ENCODE measurements at regions not wholly inside any gene's neighbourhood (a gene's known extent, or its start where the extent isn't known, plus 50 kb on each side); places are given as distances from the start of the nearest gene placed in this dataset.

DNA sequence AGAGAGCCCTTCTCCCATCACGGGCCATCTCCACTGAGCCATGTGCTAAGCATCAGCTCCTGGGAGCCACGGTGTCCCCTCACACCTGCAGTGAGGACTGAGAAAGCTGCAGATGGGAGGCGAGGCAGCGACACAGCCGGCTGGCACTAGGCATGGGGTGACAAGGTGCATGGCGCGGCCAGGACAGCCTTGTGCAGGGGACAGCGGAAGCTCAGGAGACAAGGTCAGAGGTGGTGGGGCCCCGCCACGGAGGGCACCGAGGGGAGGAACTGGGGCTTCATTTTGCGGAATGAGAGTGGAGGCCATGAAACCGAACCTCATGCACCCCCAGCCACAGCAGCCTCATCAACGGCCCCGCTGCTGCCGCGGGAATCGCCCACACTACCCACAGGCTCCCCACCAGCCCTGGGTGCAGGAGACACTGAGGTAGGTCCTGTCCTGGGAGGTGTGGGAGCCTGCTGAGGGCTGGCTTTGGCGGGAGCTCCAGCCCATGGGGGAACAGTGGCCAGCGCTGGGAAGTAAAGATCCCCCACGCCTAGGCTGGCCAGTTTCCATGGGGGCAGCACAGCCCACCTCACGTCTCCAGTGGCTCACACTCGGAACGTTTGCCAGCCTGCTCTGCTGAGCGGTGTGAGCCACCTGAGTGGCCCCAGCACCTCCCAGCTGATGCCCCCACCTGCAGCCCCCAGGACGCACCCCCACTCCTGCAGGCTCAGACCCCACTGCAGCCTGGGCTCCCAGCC, 71.2 kb upstream of the INSIG1 start:
- Histone ChIP-seq H3K9ac (ENCODE audit: insufficient read length) (no peak overlapping the region), H3K27ac (no peak overlapping the region), H3K4me3 (no peak overlapping the region), H3K9me3 (ENCODE audit: low read depth, low read length) (no peaks in the 10 kb centered on the region), H3K36me3 (ENCODE audit: insufficient read depth, low read length) (no peaks in the 10 kb centered on the region)
- TF ChIP-seq EZH2 (IDR thresholded peaks at IDR 0.05) (no peak), FOXP2 (optimal IDR thresholded peaks at IDR 0.05; ENCODE audit: control extremely low read depth, extremely low read length, insufficient read depth) (no peak), POLR2AphosphoS5 (IDR thresholded peaks at IDR 0.05; ENCODE audit: borderline replicate concordance, low read depth, low read length) (no peak)
- DNase-seq (ENCODE audit: low read depth, low spot score): no peak

DNA sequence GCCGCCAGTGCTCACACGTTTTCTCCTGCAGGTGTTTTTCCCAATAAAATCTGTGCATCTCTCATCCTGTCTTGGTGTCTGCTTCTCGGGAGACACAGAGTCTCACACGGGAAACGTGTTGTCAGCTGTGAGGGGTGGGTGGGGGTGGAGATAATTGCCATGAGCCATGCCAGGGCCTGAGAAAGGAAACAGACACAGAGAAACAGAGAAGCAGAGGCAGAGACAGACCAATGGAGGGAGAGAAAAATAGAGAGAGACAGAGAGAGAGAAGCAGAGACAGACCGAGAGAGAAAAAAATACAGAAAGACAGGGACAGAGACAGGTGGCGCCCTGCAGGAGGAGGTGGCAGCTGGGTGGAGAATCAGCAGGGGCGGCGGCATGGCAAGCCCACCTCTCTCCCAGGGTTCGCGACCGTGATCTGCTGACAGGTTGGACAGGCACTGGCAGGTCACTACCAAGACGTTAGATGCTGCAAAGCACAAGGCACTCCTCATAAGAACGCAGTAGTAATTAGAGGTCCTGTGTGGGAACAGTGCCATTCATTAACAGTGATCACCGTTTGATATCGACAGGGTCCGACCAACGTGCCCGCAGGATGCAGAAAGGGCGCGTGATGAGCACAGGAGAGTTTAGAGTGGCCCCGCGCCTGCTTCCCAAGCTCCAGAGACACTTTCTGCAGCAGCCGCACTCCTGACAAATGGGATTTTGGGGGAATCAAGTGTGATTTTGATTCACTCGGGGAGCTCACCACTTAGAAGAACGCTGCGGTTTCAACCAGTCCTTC, 70.5 kb upstream of the INSIG1 start:
- Histone ChIP-seq H3K9ac (ENCODE audit: insufficient read length) (no peak overlapping the region), H3K9me3 (ENCODE audit: low read depth, low read length) (no peaks in the 10 kb centered on the region), H3K4me3 (no peak overlapping the region), H3K27ac (no peak overlapping the region), H3K36me3 (ENCODE audit: insufficient read depth, low read length) (no peaks in the 10 kb centered on the region)
- TF ChIP-seq FOXP2 (optimal IDR thresholded peaks at IDR 0.05; ENCODE audit: control extremely low read depth, extremely low read length, insufficient read depth) (no peak), POLR2AphosphoS5 (IDR thresholded peaks at IDR 0.05; ENCODE audit: borderline replicate concordance, low read depth, low read length) (no peak), EZH2 (IDR thresholded peaks at IDR 0.05) (no peak)
- DNase-seq (ENCODE audit: low read depth, low spot score): no peak

DNA sequence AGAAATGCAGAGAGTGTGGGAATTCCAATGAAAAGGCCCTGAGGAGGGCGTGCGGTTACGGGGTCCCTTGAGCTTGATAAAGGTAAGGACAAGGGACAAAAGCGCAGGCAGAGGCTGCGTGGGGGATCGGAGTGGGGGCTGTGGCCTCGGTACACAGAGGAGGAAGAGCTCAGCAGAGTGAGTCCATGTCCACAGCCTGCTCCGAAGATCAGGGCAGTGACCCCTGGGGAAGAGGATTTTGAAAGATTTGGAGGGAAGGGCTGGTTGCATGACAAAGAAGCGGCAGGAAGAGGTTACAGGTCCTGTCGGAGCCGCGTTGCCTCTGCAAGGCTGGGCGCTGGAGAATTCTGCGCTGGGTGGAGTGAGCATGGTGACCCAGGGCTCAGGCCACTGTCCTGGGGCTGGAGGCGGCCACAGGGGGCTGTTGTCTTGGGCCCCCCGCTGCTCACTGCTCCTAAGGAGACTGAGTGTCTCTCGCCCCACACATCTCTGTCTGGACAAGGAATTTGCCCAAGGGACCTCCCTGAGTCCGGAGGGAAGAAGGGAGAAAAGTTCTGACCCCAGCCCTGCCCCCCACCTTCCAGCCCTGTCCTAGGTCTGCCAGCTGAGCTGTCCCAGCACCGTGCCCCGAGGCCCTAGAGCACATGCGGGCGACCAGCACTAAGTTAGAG, 69.8 kb upstream of the INSIG1 start:
- Histone ChIP-seq H3K4me3 (no peak overlapping the region), H3K9ac (ENCODE audit: insufficient read length) (no peak overlapping the region), H3K9me3 (ENCODE audit: low read depth, low read length) (no peaks in the 10 kb centered on the region), H3K36me3 (ENCODE audit: insufficient read depth, low read length) (no peaks in the 10 kb centered on the region), H3K27ac (no peak overlapping the region)
- DNase-seq (ENCODE audit: low read depth, low spot score): no peak
- TF ChIP-seq EZH2 (IDR thresholded peaks at IDR 0.05) (no peak), FOXP2 (optimal IDR thresholded peaks at IDR 0.05; ENCODE audit: control extremely low read depth, extremely low read length, insufficient read depth) (no peak), POLR2AphosphoS5 (IDR thresholded peaks at IDR 0.05; ENCODE audit: borderline replicate concordance, low read depth, low read length) (no peak)

DNA sequence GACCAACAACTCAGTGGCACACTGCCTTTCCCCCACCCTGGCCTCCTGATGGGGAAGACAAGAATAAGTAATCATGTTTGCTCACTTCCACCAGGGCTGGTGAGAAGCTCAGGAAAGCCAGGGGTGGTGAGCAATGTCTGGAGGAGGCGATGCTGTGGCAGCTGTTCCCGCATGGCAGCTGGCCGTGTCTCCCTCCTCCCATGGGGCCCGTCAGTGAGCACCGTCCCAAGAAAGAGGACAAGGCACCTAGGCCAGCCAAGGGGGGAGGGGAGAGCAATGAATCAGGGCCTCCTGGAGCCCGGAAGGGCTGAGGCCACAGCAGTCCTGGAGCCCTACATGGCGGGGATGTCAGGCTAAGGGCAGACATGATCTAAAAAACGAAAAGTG, 69.2 kb upstream of the INSIG1 start:
- Histone ChIP-seq H3K4me3 (no peak overlapping the region), H3K27ac (no peak overlapping the region), H3K9ac (ENCODE audit: insufficient read length) (no peak overlapping the region), H3K9me3 (ENCODE audit: low read depth, low read length) (no peaks in the 10 kb centered on the region), H3K36me3 (ENCODE audit: insufficient read depth, low read length) (no peaks in the 10 kb centered on the region)
- DNase-seq (ENCODE audit: low read depth, low spot score): no peak
- TF ChIP-seq FOXP2 (optimal IDR thresholded peaks at IDR 0.05; ENCODE audit: control extremely low read depth, extremely low read length, insufficient read depth) (no peak), POLR2AphosphoS5 (IDR thresholded peaks at IDR 0.05; ENCODE audit: borderline replicate concordance, low read depth, low read length) (no peak), EZH2 (IDR thresholded peaks at IDR 0.05) (no peak)

DNA sequence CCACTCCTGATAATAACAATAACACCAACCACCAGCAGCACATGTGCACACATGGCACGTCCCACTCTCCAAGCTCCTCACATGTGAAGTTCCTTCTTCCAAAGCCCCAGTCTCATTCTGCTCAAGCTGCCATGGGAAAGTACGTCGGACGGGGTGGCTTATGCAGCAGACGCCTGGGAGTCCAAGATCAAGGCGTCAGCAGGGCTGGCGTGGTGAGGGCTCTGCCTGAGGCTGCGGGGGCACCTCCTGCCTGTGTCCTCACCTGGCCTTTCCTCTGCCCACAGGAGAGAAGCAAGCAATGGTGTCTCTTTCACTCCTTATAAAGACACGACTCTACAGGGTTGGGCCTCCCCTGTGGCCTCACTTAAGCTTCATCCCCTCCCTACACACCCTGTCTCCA, 68.8 kb upstream of the INSIG1 start:
- H3K36me3 ChIP-seq (ENCODE audit: insufficient read depth, low read length): no peaks in the 10 kb centered on the region
- no peak overlapping the region for H3K4me3 ChIP-seq
- DNase-seq (ENCODE audit: low read depth, low spot score): no peak
- TF ChIP-seq EZH2 (IDR thresholded peaks at IDR 0.05) (no peak), POLR2AphosphoS5 (IDR thresholded peaks at IDR 0.05; ENCODE audit: borderline replicate concordance, low read depth, low read length) (no peak), FOXP2 (optimal IDR thresholded peaks at IDR 0.05; ENCODE audit: control extremely low read depth, extremely low read length, insufficient read depth) (no peak)
- H3K27ac ChIP-seq: no peak overlapping the region
- H3K9me3 ChIP-seq (ENCODE audit: low read depth, low read length): no peaks in the 10 kb centered on the region
- H3K9ac ChIP-seq (ENCODE audit: insufficient read length): no peak overlapping the region

DNA sequence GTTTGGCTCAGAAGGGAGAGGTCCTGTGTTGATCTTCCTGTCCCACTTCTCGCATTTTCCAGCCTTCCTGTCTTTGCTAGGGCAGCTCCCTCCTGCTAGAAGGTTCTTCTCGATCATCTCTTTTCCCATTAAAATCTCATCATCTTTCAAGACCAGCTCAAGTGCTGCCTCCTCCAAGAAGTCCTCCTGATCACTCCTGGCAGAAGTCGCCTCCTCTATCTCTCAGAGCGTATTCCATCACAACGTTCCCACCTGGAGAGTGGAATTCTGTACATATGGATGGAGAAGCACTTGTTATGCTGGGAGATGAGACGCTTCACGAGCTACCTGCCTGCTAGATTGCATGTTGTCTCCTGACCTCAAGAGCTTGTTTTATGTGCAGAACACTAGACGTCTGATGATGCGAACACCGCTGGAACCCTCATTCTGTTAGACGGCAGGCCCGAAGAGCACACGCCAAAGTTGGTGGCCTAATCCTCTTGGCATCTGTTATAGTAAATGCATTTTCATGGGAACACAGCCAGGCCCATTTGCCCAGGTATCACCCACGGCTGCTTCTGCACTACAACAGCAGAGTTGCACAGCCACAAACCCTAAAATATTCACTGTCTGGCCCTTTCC, 68.0 kb upstream of the INSIG1 start:
- no peak for TF ChIP-seq POLR2AphosphoS5 (IDR thresholded peaks at IDR 0.05; ENCODE audit: borderline replicate concordance, low read depth, low read length)
- TF ChIP-seq FOXP2 (optimal IDR thresholded peaks at IDR 0.05; ENCODE audit: control extremely low read depth, extremely low read length, insufficient read depth): no peak
- no peak for TF ChIP-seq EZH2 (IDR thresholded peaks at IDR 0.05)
- no peak for DNase-seq (ENCODE audit: low read depth, low spot score)
- no peak overlapping the region for H3K9ac ChIP-seq (ENCODE audit: insufficient read length)

DNA sequence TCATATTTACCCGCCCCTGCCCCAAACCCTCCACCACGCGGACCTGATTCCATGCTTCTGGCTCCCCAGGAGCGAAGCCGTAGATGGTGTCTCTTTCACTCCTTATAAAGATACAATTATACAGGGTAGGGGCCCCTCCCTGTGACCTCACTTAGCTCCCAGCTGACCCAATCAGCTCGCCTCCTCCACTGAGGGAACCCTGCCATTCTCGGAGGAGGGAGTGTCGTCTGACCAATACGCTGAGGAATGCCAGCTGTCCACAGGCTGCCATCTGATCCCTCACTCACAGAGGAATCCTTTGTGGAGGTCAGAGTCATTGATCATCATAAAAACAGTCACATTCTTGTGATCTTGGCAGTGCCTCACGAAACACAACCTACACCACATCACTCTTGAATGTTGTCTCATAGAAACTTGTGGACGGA, 67.5 kb upstream of the INSIG1 start:
- H3K36me3 ChIP-seq (ENCODE audit: insufficient read depth, low read length): no peaks in the 10 kb centered on the region
- H3K27ac ChIP-seq: no peak overlapping the region
- no peak overlapping the region for H3K4me3 ChIP-seq
- TF ChIP-seq POLR2AphosphoS5 (IDR thresholded peaks at IDR 0.05; ENCODE audit: borderline replicate concordance, low read depth, low read length) (no peak), FOXP2 (optimal IDR thresholded peaks at IDR 0.05; ENCODE audit: control extremely low read depth, extremely low read length, insufficient read depth) (no peak), EZH2 (IDR thresholded peaks at IDR 0.05) (no peak)
- DNase-seq (ENCODE audit: low read depth, low spot score): no peak
- no peaks in the 10 kb centered on the region for H3K9me3 ChIP-seq (ENCODE audit: low read depth, low read length)
- no peak overlapping the region for H3K9ac ChIP-seq (ENCODE audit: insufficient read length)

More for the DNA sequence above, 68.0 kb upstream of the INSIG1 start:
- H3K4me3 ChIP-seq: no peak overlapping the region
- no peaks in the 10 kb centered on the region for H3K36me3 ChIP-seq (ENCODE audit: insufficient read depth, low read length)
- no peaks in the 10 kb centered on the region for H3K9me3 ChIP-seq (ENCODE audit: low read depth, low read length)
- no peak overlapping the region for H3K27ac ChIP-seq

Data from SK-N-MC (cell line).